ENCODE measurements at regions not wholly inside any gene's neighbourhood (a gene's known extent, or its start where the extent isn't known, plus 50 kb on each side); places are given as distances from the start of the nearest gene placed in this dataset.
"Not testable (repeated sequence)": the region's sequence is repeated elsewhere in the genome, so short reads cannot be mapped to it uniquely, and the experiment has no call there.

- not testable (repeated sequence) for TF ChIP-seq CTCF (IDR thresholded peaks at IDR 0.05; ENCODE audit: low read depth, low read length); POLR2A (IDR thresholded peaks at IDR 0.05; ENCODE audit: extremely low read depth, insufficient read length); MYC (IDR thresholded peaks at IDR 0.05; ENCODE audit: low read depth, low read length); MAX (IDR thresholded peaks at IDR 0.05; ENCODE audit: low read depth, low read length)
Measured at GRCh38 chr16:64072131-64072730, 1049.6 kb downstream of the CDH11 start.
